Neural cell (in vitro differentiated cells): ENCODE measurements at regions not wholly inside any gene's neighbourhood (a gene's known extent, or its start where the extent isn't known, plus 50 kb on each side); places are given as distances from the start of the nearest gene placed in this dataset.

ENCODE experiments used
- H2AFZ ChIP-seq: fragments of 200-600, 300-800 bp; sonication (generic), shearing (Covaris generic); 2 replicates; pipeline ENCODE4 v1.6.0; 2014; ENCODE audit warnings: low read depth, mild to moderate bottlenecking, antibody characterized with exemption, low read length, moderate library complexity
- H3F3A ChIP-seq: fragments of 200-600 bp; shearing (Covaris generic); 2 replicates; pipeline ENCODE4 v1.6.1; 2016; ENCODE audit warnings: mild to moderate bottlenecking, moderate library complexity, mixed read lengths, antibody characterized with exemption, low read length; ENCODE audit not compliant: insufficient read depth, poor library complexity, severe bottlenecking
- H3K27ac ChIP-seq: fragments of 200-600, 300-800 bp; sonication (generic), shearing (Covaris generic); 2 replicates; pipeline ENCODE4 v1.5.1; 2014; ENCODE audit warnings: mild to moderate bottlenecking, low read length, moderate library complexity
- H3K27me3 ChIP-seq: fragments of 300-800, 200-600 bp; sonication (generic), shearing (Covaris generic); 2 replicates; pipeline ENCODE4 v1.6.0; 2014; ENCODE audit warnings: mild to moderate bottlenecking, low read depth, low read length, moderate library complexity; ENCODE audit not compliant: insufficient read depth
- H3K36me3 ChIP-seq: fragments of 300-800, 200-600 bp; sonication (generic), shearing (Covaris generic); 2 replicates; pipeline ENCODE4 v1.5.1; 2014; ENCODE audit warnings: mild to moderate bottlenecking, antibody characterized with exemption, low read length, moderate library complexity; ENCODE audit not compliant: insufficient read depth
- H3K4me2 ChIP-seq: fragments of 300-800, 200-600 bp; sonication (generic), shearing (Covaris generic); 2 replicates; pipeline ENCODE4 v1.6.0; 2014; ENCODE audit warnings: mild to moderate bottlenecking, low read length
- H3K4me3 ChIP-seq: fragments of 300-800, 200-600 bp; sonication (generic), shearing (Covaris generic); 2 replicates; pipeline ENCODE4 v1.5.1; 2014; ENCODE audit warnings: mild to moderate bottlenecking, low read length, moderate library complexity
- H3K79me2 ChIP-seq: fragments of 200-600 bp; shearing (Covaris generic); replicated peaks from 2 replicates; pipeline ENCODE4 v1.6.0; 2014; ENCODE audit warnings: mild to moderate bottlenecking, low read length, moderate library complexity; ENCODE audit not compliant: insufficient read depth
- H3K9ac ChIP-seq: fragments of 300-800, 200-600 bp; sonication (generic), shearing (Covaris generic); 2 replicates; pipeline ENCODE4 v1.6.1; 2016; ENCODE audit warnings: mild to moderate bottlenecking, low read length, mixed read lengths
- H3K9me2 ChIP-seq: fragments of 200-600 bp; shearing (Covaris generic); 2 replicates; pipeline ENCODE4 v1.6.1; 2016; ENCODE audit warnings: mild to moderate bottlenecking, low read length, mixed read lengths; ENCODE audit not compliant: insufficient read depth
- H3K9me3 ChIP-seq: fragments of 200-600, 300-800 bp; sonication (generic), shearing (Covaris generic); 2 replicates; pipeline ENCODE4 v1.6.1; 2016; ENCODE audit warnings: mild to moderate bottlenecking, mixed run types, low read length, moderate library complexity, mixed read lengths
- H4K20me1 ChIP-seq: fragments of 200-600 bp; shearing (Covaris generic); 2 replicates; pipeline ENCODE4 v1.6.1; 2016; ENCODE audit warnings: mild to moderate bottlenecking, mixed run types; ENCODE audit not compliant: insufficient read depth
- EP300 ChIP-seq: fragments of 450-650 bp; conservative IDR thresholded peaks from 2 replicates; pipeline ENCODE4 v1.6.1; 2014; ENCODE audit warnings: antibody characterized with exemption, mild to moderate bottlenecking, moderate library complexity; ENCODE audit not compliant: poor library complexity, severe bottlenecking
- EZH2 ChIP-seq: fragments of 200-600, 300-800 bp; shearing (Covaris generic), sonication (generic); IDR thresholded peaks from 2 replicates; pipeline ENCODE4 v1.6.1; 2014; ENCODE audit warnings: antibody characterized with exemption, low read length, borderline replicate concordance, mild to moderate bottlenecking; ENCODE audit not compliant: insufficient read depth, poor library complexity, severe bottlenecking
- MXI1 ChIP-seq: fragments of 450-650 bp; conservative IDR thresholded peaks from 2 replicates; pipeline ENCODE4 v1.6.1; 2014; ENCODE audit warnings: antibody characterized with exemption, mild to moderate bottlenecking; ENCODE audit not compliant: poor library complexity, severe bottlenecking
- POLR2AphosphoS5 ChIP-seq: IDR thresholded peaks from 2 replicates; pipeline ENCODE4 v1.6.1; 2012
- RAD21 ChIP-seq: fragments of 450-650 bp; conservative IDR thresholded peaks from 2 replicates; pipeline ENCODE4 v1.6.1; 2014; ENCODE audit warnings: antibody characterized with exemption, mild to moderate bottlenecking, moderate library complexity
- SMC3 ChIP-seq: fragments of 450-650 bp; conservative IDR thresholded peaks from 2 replicates; pipeline ENCODE4 v1.6.1; 2014; ENCODE audit warnings: antibody characterized with exemption, mild to moderate bottlenecking, moderate library complexity; ENCODE audit not compliant: poor library complexity
- TAF1 ChIP-seq: IDR thresholded peaks from 2 replicates; pipeline ENCODE4 v1.6.1; 2012; ENCODE audit warnings: low read depth
- TF ChIP-seq, protein P1 (sequence below): IDR thresholded peaks from 2 replicates; pipeline ENCODE4 v1.6.1; 2012; ENCODE audit warnings: borderline replicate concordance
- TF ChIP-seq, protein P2 (sequence below): fragments of 450-650 bp; IDR thresholded peaks from 2 replicates; pipeline ENCODE4 v1.5.1; 2014; ENCODE audit warnings: antibody characterized with exemption, mild to moderate bottlenecking, moderate library complexity; ENCODE audit not compliant: poor library complexity, severe bottlenecking

DNA sequence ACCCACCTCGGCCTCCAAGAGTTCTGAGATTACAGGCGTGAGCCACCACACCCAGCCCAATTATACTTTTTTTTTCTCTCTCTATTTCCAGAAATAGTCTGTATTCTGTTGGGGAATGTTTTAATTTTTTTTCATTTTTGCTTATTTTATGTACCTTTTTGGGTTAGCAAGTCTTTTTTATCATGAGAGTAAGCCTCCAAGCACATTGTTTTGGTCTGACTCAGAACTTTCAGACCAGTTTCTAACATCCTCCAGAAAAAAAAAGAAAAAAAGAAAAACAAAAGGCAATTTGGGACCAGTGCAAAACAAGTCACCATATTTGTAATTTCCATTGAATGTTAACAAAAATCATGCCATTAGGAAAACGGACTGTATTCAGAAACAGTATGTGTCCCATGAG lies 1465.5 kb downstream of the SLITRK5 start:
- Histone ChIP-seq H3K9me3 (no peaks in the 10 kb centered on the region), H3K4me2 (no peak overlapping the region), H3K9me2 (no peaks in the 10 kb centered on the region), H3K79me2 (no peaks in the 10 kb centered on the region), H4K20me1 (no peaks in the 10 kb centered on the region), H3F3A (no peaks in the 10 kb centered on the region), H2AFZ (no peak overlapping the region), H3K27me3 (no peaks in the 10 kb centered on the region), H3K9ac (no peak overlapping the region), H3K27ac (no peak overlapping the region), H3K4me3 (no peak overlapping the region), H3K36me3 (no peaks in the 10 kb centered on the region)
- TF ChIP-seq POLR2AphosphoS5, result no peak
- TF ChIP-seq, protein P1, sequence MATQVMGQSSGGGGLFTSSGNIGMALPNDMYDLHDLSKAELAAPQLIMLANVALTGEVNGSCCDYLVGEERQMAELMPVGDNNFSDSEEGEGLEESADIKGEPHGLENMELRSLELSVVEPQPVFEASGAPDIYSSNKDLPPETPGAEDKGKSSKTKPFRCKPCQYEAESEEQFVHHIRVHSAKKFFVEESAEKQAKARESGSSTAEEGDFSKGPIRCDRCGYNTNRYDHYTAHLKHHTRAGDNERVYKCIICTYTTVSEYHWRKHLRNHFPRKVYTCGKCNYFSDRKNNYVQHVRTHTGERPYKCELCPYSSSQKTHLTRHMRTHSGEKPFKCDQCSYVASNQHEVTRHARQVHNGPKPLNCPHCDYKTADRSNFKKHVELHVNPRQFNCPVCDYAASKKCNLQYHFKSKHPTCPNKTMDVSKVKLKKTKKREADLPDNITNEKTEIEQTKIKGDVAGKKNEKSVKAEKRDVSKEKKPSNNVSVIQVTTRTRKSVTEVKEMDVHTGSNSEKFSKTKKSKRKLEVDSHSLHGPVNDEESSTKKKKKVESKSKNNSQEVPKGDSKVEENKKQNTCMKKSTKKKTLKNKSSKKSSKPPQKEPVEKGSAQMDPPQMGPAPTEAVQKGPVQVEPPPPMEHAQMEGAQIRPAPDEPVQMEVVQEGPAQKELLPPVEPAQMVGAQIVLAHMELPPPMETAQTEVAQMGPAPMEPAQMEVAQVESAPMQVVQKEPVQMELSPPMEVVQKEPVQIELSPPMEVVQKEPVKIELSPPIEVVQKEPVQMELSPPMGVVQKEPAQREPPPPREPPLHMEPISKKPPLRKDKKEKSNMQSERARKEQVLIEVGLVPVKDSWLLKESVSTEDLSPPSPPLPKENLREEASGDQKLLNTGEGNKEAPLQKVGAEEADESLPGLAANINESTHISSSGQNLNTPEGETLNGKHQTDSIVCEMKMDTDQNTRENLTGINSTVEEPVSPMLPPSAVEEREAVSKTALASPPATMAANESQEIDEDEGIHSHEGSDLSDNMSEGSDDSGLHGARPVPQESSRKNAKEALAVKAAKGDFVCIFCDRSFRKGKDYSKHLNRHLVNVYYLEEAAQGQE, result no peak
- no peak for TF ChIP-seq RAD21
- no peak for TF ChIP-seq EZH2
- TF ChIP-seq SMC3, result no peak
- no peak for TF ChIP-seq EP300
- no peak for TF ChIP-seq TAF1
- TF ChIP-seq, protein P2, sequence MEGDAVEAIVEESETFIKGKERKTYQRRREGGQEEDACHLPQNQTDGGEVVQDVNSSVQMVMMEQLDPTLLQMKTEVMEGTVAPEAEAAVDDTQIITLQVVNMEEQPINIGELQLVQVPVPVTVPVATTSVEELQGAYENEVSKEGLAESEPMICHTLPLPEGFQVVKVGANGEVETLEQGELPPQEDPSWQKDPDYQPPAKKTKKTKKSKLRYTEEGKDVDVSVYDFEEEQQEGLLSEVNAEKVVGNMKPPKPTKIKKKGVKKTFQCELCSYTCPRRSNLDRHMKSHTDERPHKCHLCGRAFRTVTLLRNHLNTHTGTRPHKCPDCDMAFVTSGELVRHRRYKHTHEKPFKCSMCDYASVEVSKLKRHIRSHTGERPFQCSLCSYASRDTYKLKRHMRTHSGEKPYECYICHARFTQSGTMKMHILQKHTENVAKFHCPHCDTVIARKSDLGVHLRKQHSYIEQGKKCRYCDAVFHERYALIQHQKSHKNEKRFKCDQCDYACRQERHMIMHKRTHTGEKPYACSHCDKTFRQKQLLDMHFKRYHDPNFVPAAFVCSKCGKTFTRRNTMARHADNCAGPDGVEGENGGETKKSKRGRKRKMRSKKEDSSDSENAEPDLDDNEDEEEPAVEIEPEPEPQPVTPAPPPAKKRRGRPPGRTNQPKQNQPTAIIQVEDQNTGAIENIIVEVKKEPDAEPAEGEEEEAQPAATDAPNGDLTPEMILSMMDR, result no peak
- no peak for TF ChIP-seq MXI1

DNA sequence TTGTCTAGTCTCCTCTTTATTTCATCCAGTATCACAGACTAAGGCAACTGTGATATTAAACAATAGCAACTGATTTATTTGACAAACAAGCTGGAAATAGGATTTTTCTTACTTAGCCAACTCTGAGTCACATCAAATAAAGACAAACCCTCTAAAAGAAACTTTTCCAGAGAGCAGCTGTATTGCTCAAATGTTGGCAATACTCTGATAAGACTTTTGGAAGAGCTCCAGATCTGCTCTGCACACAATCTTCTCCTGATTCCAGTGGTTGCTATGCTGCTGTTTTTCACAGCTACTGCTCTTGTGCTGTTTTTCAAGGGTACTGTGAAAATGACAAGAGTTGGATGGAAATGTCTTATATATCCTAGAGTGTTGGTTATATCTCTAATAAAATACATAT lies 1479.2 kb downstream of the SLITRK5 start:
- no peaks in the 10 kb centered on the region for H3F3A ChIP-seq
- H3K79me2 ChIP-seq, result no peaks in the 10 kb centered on the region
- H4K20me1 ChIP-seq, result no peaks in the 10 kb centered on the region
- no peak overlapping the region for H2AFZ ChIP-seq
- H3K9me3 ChIP-seq, result no peaks in the 10 kb centered on the region
- H3K4me2 ChIP-seq, result no peak overlapping the region
- H3K36me3 ChIP-seq, result no peaks in the 10 kb centered on the region
- H3K9ac ChIP-seq, result no peak overlapping the region
- H3K9me2 ChIP-seq, result no peaks in the 10 kb centered on the region
- H3K4me3 ChIP-seq, result no peak overlapping the region
- TF ChIP-seq, protein P2, result no peak
- TF ChIP-seq RAD21 (no peak), TAF1 (no peak)
- TF ChIP-seq, protein P1, result no peak
- no peak overlapping the region for H3K27ac ChIP-seq
- no peaks in the 10 kb centered on the region for H3K27me3 ChIP-seq
